GM15510 (cell line): ENCODE measurements at regions not wholly inside any gene's neighbourhood (a gene's known extent, or its start where the extent isn't known, plus 50 kb on each side); places are given as distances from the start of the nearest gene placed in this dataset.

ENCODE experiments used
- POLR2A ChIP-seq: IDR thresholded peaks from 3 replicates; pipeline ENCODE4 v1.6.1; 2011; ENCODE audit warnings: borderline replicate concordance; ENCODE audit not compliant: insufficient read length; ENCODE audit errors: extremely low read depth

DNA sequence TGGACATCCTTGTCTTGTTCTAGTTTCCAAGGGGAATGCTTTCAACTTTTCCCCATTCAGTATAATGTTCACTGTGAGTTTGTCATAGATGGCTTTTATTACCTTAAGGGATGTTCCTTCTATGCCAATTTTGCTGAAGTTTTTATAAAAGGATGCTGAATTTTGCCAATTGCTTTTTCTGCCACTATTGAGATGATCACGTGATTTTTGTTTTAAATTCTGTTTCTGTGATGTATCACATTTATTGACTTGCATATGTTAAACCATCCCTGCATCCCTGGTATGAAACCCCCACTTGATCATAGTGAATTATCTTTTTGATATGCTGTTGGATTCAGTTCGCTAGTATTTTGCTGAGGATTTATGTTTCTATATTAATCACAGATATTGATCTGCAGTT, 130.6 kb upstream of the TAB2 start:
- TF ChIP-seq POLR2A, result no peak

DNA sequence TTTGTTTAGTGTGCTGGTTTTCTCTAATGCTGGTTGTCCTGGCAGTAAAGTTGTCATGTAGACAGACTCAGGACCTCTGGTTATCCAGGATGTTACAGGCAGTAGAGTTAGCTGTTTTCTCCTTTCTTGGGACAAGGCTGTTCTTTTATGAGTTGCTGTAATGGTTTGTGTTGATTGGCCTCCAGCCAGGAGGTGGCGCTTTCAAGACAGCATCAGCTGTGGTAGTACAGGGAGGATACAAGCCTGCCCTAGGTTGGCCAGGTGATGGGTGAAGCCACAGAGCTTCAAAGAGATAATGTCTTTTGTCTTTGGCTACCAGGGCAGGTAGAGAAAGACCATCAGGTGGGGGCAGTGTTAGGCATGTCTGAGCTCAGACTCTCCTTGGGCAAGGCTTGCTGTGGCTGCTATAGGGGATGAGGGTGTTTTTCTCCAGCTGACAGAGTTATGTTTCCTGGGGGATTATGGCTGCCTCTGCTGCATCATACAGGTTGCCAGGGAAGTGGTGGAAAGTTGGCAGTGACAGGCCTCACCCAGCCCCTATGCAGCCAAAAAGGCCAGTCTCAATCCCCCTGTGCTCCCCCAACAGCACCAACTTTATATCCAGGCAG, 127.2 kb upstream of the TAB2 start:
- TF ChIP-seq POLR2A, result no peak

DNA sequence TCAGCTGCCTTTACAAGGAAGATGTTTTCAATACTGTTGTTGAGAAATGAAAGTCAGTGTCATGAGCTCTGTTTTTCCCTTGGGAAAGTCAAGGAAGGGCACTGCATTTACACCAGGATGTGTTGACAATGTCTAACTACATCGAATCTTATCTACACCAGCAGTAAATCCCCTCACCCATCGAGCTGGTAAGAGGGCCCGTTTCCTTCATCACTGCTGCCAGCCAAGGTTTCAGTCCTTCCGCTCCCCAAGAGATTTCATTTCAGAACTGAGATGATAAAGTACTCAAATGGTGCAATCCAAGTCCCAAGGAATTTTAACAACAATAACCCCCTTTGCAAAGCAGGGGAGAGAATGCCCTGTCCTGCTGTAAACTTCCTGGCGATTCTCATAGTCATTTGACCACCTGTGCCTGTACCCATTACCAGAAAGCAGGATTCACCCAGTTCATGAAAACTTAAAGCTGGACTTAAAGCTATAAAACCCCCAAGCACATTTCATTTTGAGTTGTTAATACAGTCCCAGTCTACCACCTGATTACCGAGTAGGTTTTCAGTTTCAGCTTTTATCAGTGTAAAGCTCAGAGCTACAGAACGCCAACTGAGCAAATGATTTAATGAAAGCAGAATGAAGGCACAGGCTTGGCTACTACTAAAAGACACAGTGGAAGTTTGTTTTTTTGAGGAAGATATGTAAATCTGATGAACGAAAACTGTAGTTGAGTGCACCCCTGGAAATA, 122.5 kb upstream of the TAB2 start:
- no peak for TF ChIP-seq POLR2A

DNA sequence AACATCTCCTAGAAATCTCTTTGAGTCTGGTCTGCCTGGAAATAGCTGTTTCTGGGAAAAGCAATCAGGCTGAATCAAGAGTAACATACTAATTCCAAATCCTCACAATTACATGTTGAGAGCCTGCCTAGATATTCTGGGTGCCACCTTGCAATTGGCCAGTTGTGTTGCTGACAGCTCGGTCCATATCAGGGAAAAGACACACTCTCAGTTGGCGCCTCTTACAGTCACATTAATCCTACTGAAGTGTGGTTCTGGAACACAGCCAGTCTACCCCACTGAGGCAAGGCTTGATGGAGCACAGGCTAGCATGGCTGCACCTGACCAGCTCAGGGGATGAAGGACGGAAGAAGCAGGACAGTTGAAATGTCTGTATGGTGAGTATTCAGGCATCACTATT, 121.4 kb upstream of the TAB2 start:
- no peak for TF ChIP-seq POLR2A

DNA sequence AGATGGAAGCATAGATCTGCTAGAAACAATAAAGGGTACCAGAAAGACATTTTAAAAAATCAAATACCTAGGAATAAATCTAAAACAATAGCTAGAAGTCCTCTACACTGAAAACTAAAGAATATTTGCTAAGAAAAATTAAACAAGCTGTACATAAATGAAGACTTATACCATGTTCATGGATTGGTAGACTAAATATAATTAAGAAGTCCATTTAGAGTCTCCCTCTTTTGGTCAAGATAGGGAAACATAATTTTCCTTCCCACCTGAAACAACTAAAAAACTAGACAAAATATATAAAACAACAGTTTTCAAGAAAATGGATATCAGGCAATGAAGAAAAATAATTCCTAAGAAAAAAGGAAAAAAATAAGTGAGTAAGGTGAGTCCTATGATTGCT, 120.0 kb upstream of the TAB2 start:
- TF ChIP-seq POLR2A, result no peak

DNA sequence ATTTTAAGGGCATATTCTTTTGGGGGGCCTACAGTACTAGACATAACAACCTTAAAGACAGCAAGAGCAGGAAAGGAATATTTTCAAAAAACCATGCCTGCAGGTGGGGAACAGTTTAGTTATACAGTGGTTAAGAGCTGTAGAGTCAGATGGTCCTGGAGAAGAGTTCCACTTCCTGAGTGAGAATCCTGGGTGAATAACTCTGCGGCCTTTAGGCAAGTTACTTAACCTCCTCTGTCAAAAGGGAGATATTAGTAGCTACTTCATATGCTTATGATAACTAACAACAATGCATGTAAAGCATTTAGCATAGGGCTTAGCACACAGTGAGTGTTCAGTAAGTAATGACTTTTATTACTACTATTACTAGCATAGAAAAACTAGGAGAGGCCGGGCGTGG, 119.2 kb upstream of the TAB2 start:
- TF ChIP-seq POLR2A, result no peak

DNA sequence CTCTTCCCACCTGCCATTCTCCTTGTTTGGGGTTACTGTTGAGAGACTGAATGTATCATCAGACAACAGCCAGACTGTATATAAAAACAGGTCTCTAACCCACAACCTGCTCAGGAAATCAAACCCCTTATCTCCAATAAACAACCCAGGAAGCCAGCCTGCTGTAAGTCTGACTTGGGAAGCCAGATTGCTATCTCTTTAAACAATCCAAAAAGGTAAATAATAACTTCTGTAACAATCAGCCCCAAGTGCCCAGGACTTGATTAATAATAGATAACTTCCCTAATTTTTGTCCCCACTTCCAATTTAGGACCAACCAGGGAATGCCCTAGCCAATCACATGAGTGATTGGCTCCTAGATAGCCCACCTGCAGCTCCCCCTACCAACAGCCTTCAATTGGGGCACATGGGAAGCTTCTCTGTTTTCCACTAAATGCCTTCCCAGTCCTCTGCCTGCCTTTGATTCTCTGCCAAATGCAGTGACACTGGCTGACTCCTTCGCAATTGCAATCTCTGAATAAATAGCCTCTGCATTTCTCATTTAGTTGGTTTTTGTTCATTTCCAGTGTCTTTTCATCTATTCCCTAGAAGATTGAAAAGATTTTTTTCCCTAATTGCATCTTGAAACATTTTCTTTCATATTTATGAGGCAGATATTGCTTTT, 117.1 kb upstream of the TAB2 start:
- no peak for TF ChIP-seq POLR2A

DNA sequence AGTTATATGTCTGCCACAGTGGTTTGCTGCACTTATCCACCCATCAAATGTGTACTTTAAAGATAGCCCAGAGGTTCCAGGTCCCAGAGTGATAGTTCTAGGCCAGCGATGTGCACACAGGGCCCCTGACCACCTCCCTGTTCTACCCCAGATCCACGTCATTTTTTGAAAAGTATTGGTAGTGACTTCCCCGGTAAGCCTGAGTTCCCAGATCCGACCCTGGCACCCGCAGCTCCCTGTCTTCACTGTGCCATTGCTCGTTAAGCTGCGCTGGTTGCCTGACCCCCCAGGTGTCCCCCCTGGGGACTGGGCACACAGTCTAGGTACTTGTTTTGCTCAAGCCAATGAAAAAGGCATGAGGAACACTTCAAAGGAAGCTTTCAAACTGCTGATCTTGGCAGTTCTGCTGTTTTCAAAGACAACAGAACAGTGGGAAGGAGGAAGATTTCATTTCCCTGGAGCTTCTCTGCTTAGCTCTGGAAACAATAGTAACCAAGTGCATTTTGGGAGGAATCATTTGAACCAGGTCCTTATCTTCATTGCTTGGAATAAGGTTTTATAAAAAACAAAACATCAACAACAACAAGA, 116.3 kb upstream of the TAB2 start:
- TF ChIP-seq POLR2A, result no peak

DNA sequence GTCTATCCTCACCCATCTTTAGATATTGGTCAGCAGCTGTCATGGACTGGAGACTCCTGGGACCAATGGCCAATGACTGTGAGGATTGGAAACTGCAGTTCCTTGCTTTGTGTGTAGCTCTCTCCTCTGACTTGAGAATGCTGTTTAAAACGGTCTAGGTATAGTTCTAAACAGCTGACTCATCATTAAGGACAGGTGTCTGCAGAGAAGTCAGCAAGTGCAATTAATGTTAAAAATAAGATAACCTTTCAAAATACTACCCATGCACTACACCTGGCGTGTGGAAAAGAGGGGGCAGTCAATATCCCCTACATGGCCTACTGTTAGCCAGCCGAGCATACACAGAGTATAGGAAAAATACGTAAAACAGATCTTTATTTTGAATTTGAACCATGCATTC, 115.4 kb upstream of the TAB2 start:
- no peak for TF ChIP-seq POLR2A

DNA sequence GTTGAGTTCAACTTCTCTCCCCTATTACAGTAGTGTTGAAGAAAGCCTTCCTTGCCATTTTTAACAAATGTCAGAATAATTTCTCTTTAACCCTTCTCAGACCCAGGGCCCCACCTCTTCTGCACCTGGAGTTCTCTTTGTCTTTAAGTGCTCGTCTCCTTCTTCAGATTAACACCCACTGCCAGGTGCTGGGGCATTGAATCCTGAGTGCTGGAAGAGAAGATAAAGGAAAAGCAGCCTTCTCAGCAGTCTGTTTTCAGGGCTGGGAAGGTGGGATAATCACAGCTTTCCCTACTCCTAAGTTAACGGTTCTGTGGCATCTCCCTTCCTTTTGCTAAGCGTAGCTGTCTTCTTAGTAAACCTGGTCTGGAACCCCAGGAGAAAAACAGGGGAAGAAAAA, 114.6 kb upstream of the TAB2 start:
- TF ChIP-seq POLR2A, result no peak

DNA sequence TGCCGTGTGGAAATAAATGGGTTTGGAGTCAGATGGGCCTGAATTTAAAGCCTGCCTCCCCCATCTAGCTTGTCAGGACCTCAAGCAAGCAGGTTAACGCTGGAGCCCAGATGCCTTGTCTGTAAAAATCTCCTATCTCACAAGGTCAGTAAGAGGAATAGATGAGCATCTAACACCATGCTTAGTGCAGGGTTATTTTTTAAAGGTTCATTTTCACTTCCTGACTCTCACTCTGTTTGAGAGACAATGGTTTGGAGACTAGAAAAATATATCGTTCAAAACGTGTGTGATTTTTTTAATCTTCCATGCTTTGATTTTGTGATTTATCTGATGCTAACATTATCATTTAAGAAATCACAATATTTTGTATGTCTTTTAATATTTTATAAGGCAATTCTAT, 114.0 kb upstream of the TAB2 start:
- TF ChIP-seq POLR2A, result no peak

DNA sequence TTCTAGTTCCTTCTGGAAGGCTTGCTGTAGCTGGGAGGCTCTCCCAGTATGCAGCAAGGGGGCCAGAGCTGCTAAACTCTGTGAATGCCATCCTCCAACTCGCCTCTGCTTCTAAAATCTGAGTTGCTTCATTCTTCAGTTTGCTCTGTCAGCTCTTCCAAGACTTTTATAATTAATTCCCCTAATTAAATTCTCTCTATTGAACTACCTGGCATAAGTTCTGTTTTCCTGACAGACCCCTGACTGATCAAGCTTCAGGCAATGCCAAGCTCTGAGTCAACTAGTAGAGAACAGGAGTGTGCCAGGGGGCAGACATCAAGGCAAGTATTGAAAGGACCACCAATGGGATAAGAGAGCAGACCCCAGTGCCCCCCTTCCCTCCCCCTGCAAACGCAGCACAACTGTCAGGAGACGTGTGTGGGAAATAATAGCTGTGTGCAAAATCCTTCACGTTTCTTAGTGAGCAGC, 109.3 kb upstream of the TAB2 start:
- TF ChIP-seq POLR2A, result no peak

DNA sequence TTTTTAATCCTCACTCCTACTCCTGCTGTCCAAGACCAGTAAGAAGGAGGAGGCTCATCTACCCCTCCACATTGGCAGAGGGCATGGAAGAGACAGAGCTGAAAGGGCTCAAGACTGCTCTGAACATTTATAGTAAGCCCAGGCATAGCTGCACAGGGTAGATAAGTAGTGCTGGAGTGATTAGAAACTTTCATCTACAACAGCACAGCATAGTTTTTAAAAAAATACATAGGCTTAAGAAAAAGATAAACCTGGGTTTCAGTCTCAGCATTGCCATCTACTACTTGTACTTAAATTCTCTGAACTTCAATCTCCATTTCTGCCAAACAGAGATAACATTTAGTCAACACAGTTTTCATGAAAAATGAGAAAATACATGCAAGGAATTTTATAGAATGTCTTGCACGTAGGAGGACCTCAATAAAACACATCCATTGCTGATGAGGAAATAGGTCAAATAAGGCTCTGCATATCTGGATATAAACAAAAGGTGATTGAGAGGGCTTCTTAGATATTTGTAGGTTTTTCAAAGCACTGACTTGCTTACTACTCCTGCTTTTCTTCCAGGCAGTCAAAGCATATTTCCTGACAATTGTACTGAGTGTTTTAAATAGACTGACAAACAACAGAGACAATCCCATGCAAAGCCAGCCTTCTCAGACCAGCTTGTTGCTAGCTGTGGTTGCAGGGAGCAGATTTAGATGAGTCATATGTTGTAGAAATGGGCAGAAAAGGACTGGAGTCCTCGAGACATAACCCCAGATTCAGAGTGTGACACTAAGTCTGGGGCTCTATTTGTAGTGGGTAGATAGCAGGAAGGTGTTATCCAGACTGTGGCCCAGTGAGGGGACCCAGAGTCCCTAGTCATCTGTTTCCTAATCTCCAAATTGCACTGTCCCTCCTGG, 107.4 kb upstream of the TAB2 start:
- TF ChIP-seq POLR2A, result no peak

DNA sequence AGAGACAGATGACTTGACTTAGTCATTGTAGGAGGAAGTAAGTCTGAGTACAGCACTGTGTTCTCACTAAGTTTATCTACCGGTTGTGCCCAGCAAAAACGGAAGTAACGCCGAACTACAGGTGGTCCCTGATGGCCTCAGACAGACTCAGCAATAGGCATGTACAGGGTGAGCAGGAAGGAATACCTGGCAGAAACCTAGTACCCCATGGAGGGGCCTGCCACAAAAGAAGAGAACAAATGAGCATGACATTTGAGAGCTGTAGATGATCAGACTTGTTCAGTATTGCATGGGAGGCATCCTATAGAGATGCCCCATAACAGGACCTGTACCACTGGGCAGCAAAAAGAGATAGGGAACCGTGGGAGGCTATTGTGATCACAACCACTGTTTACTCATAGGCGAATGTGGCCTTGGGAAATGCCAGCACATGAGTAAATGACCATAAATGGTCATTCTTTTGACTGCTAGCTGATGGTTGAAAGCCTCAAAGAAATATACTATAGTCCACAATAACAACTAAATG, 106.4 kb upstream of the TAB2 start:
- no peak for TF ChIP-seq POLR2A
